ENCODE measurements at regions not wholly inside any gene's neighbourhood (a gene's known extent, or its start where the extent isn't known, plus 50 kb on each side); places are given as distances from the start of the nearest gene placed in this dataset.

- Mint-ChIP-seq H3K27me3 (ENCODE audit: unreplicated experiment) (no peaks in the 10 kb centered on the region), H3K27ac (ENCODE audit: unreplicated experiment) (no peak overlapping the region), H3K36me3 (ENCODE audit: insufficient read depth, unreplicated experiment) (no peaks in the 10 kb centered on the region), H3K9me3 (ENCODE audit: low read depth, unreplicated experiment) (no peaks in the 10 kb centered on the region), H3K4me3 (ENCODE audit: low read depth, unreplicated experiment) (no peak overlapping the region), H3K4me1 (ENCODE audit: low read depth, unreplicated experiment) (peaks cover 4% of the 10 kb centered on the region)
- TF ChIP-seq CTCF (IDR thresholded peaks at IDR 0.05; ENCODE audit: unreplicated experiment): no peak
- no TSS peak for BruUV-seq (replicated peaks)
- CTCF ChIA-PET: no interaction called here
- intact Hi-C loops (cut with micrococcal nuclease; ENCODE audit: unreplicated experiment): no loop called here
- DNase-seq: no peak
Measured at GRCh38 chr20:11694467-11694866, 223.2 kb upstream of the BTBD3 start.

DNA sequence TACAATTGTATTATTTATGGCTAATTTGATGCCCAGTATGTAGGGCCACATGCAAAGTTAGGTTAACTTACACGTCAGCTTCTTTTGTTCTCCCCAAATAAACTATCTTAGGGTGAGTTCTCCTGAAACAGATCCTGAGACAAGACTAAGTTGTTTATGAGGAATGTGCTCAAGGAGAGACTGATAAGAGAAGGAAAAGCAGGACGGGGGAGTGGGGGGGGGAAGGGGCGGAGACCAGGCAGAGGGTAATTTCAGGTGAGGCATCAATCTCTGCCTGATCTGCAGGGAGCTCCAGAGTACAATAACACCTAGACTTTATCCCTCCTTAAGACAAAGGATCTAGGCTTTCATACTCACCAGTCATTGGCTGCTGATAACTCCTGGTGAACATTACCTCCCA is 220.6 kb upstream of the BTBD3 start:
- no peak for DNase-seq
- H3K27me3 Mint-ChIP-seq (ENCODE audit: unreplicated experiment): no peaks in the 10 kb centered on the region
- no peaks in the 10 kb centered on the region for H3K9me3 Mint-ChIP-seq (ENCODE audit: low read depth, unreplicated experiment)
- H3K4me1 Mint-ChIP-seq (ENCODE audit: low read depth, unreplicated experiment): peaks cover 7% of the 10 kb centered on the region
- no peak overlapping the region for H3K27ac Mint-ChIP-seq (ENCODE audit: unreplicated experiment)
- no peaks in the 10 kb centered on the region for H3K36me3 Mint-ChIP-seq (ENCODE audit: insufficient read depth, unreplicated experiment)
- intact Hi-C loops (cut with micrococcal nuclease; ENCODE audit: unreplicated experiment): no loop called here
- TF ChIP-seq CTCF (IDR thresholded peaks at IDR 0.05; ENCODE audit: unreplicated experiment): no peak
- CTCF ChIA-PET: no interaction called here
- BruUV-seq (replicated peaks): no TSS peak
- H3K4me3 Mint-ChIP-seq (ENCODE audit: low read depth, unreplicated experiment): no peak overlapping the region

DNA sequence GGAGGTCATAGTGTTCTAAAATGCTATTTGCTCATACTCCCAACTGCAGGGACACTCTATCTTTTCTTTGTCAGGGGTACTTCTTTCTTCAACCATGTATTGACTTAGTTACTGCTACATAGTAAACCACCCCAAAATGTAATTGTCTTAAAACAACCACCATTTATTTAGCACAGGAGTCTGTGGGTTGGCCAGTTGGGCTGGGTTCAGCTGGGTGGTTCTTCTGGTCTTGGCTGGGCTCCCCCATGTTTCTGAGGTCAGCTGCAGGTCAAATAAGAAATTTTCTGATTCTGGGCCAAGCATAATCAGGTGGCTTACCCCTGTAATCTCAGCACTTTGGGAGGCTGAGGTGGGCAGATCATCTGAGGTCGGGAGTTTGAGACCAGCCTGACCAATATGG is 220.0 kb upstream of the BTBD3 start:
- H3K27ac Mint-ChIP-seq (ENCODE audit: unreplicated experiment): no peak overlapping the region

DNA sequence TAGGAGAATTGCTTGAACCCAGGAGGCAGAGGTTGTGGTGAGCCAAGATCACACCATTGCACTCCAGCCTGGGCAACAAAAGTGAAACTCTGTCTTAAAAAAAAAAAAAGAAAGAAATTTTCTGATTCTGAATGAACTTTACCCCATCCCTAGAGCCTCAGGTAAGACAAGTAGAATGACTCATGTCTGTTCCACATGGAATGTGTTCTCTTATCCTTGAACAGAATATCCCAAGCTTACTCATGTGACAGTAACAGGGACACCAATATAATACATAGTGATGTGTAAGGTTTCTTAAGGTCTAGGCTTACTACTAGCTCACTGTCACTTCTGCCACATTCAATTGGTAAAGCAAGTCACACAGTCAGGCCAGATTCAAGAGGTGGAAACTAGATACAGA is 219.6 kb upstream of the BTBD3 start:
- H3K4me3 Mint-ChIP-seq (ENCODE audit: low read depth, unreplicated experiment): no peak overlapping the region
- TF ChIP-seq CTCF (IDR thresholded peaks at IDR 0.05; ENCODE audit: unreplicated experiment): no peak
- no peak overlapping the region for H3K27ac Mint-ChIP-seq (ENCODE audit: unreplicated experiment)
- no peak for DNase-seq
- no TSS peak for BruUV-seq (replicated peaks)
- H3K36me3 Mint-ChIP-seq (ENCODE audit: insufficient read depth, unreplicated experiment): no peaks in the 10 kb centered on the region
- no peaks in the 10 kb centered on the region for H3K9me3 Mint-ChIP-seq (ENCODE audit: low read depth, unreplicated experiment)
- CTCF ChIA-PET: no interaction called here
- H3K4me1 Mint-ChIP-seq (ENCODE audit: low read depth, unreplicated experiment): peaks cover 7% of the 10 kb centered on the region
- intact Hi-C loops (cut with micrococcal nuclease; ENCODE audit: unreplicated experiment): no loop called here
- no peaks in the 10 kb centered on the region for H3K27me3 Mint-ChIP-seq (ENCODE audit: unreplicated experiment)

More for the DNA sequence above, 220.0 kb upstream of the BTBD3 start:
- Mint-ChIP-seq H3K9me3 (ENCODE audit: low read depth, unreplicated experiment) (no peaks in the 10 kb centered on the region), H3K4me3 (ENCODE audit: low read depth, unreplicated experiment) (no peak overlapping the region), H3K4me1 (ENCODE audit: low read depth, unreplicated experiment) (peaks cover 7% of the 10 kb centered on the region), H3K27me3 (ENCODE audit: unreplicated experiment) (no peaks in the 10 kb centered on the region), H3K36me3 (ENCODE audit: insufficient read depth, unreplicated experiment) (no peaks in the 10 kb centered on the region)
- DNase-seq: no peak
- no peak for TF ChIP-seq CTCF (IDR thresholded peaks at IDR 0.05; ENCODE audit: unreplicated experiment)
- BruUV-seq (replicated peaks): no TSS peak
- CTCF ChIA-PET: no interaction called here
- intact Hi-C loops (cut with micrococcal nuclease; ENCODE audit: unreplicated experiment): no loop called here

DNA sequence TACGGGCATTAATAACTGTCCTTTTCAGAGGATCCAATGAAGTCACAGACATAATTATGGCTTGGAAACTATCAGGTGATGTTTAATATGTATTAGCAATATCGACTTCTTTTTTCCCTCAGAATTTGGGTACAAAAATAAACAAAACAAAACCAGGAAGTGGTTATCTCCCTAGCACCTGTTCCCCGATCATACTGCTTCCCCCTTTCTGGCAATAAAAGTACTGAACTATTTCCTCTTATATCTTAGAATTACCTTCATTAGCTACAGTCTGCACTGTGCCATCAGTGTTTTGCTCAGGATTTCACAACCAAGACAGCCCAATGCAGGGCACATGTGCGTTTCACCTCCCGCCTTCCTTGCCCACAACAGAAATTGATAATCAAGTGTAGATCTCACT is 216.9 kb upstream of the BTBD3 start:
- CTCF ChIA-PET: no interaction called here
- H3K27ac Mint-ChIP-seq (ENCODE audit: unreplicated experiment): no peak overlapping the region
- DNase-seq: no peak
- TF ChIP-seq CTCF (IDR thresholded peaks at IDR 0.05; ENCODE audit: unreplicated experiment): no peak
- peaks cover 7% of the 10 kb centered on the region for H3K4me1 Mint-ChIP-seq (ENCODE audit: low read depth, unreplicated experiment)
- intact Hi-C loops (cut with micrococcal nuclease; ENCODE audit: unreplicated experiment): no loop called here
- H3K9me3 Mint-ChIP-seq (ENCODE audit: low read depth, unreplicated experiment): no peaks in the 10 kb centered on the region
- no TSS peak for BruUV-seq (replicated peaks)
- H3K27me3 Mint-ChIP-seq (ENCODE audit: unreplicated experiment): no peaks in the 10 kb centered on the region
- no peaks in the 10 kb centered on the region for H3K36me3 Mint-ChIP-seq (ENCODE audit: insufficient read depth, unreplicated experiment)
- no peak overlapping the region for H3K4me3 Mint-ChIP-seq (ENCODE audit: low read depth, unreplicated experiment)

All from Calu3 (cell line).